Liver (tissue), 8 donors: ENCODE measurements at regions not wholly inside any gene's neighbourhood (a gene's known extent, or its start where the extent isn't known, plus 50 kb on each side); places are given as distances from the start of the nearest gene placed in this dataset.

Experiments used
- DNase-seq: peaks from one replicate; pipeline ENCODE4 v3.0.0-alpha.2; 2017; ENCODE audit warnings: low spot score
- H3K27ac ChIP-seq, 2 donors: one replicate each; pipeline ENCODE4 v1.7.0; 2013; ENCODE audit warnings: inconsistent platforms in 2 of 2, low read length in 2 of 2, control low read depth in 1 of 2, low read depth in 1 of 2, mild to moderate bottlenecking in 1 of 2
- H3K27me3 ChIP-seq, 4 donors: one replicate each; pipeline versions ENCODE4 v1.6.1 to v1.7.0; 2013; ENCODE audit warnings: low read length in 3 of 4, inconsistent platforms in 1 of 4, mild to moderate bottlenecking in 1 of 4, moderate library complexity in 1 of 4; ENCODE audit not compliant: control insufficient read depth in 4 of 4, insufficient read depth in 4 of 4
- H3K36me3 ChIP-seq, 4 donors: one replicate each; pipeline versions ENCODE4 v1.6.1 to v1.7.0; 2013; ENCODE audit warnings: low read length in 3 of 4, mild to moderate bottlenecking in 3 of 4, low read depth in 1 of 4, moderate library complexity in 1 of 4; ENCODE audit not compliant: control insufficient read depth in 4 of 4, insufficient read depth in 3 of 4
- H3K4me1 ChIP-seq, 4 donors: one replicate each; pipeline versions ENCODE4 v1.6.1 to v1.7.0; 2013; ENCODE audit warnings: low read length in 3 of 4, mild to moderate bottlenecking in 3 of 4, moderate library complexity in 1 of 4; ENCODE audit not compliant: control insufficient read depth in 4 of 4, insufficient read depth in 4 of 4
- H3K4me3 ChIP-seq, 3 donors: one replicate each; pipeline versions ENCODE4 v1.6.1 to v1.7.0; 2013; ENCODE audit warnings: low read length in 3 of 3, control low read depth in 1 of 3, low read depth in 1 of 3, mild to moderate bottlenecking in 1 of 3
- H3K9ac ChIP-seq, 2 donors: one replicate each; pipeline ENCODE4 v1.7.0; 2013; ENCODE audit warnings: low read length in 2 of 2, mild to moderate bottlenecking in 2 of 2, moderate library complexity in 2 of 2, control low read depth in 1 of 2, low read depth in 1 of 2
- H3K9me3 ChIP-seq, 4 donors: one replicate each; pipeline versions ENCODE4 v1.6.1 to v1.7.0; 2013; ENCODE audit warnings: low read length in 3 of 4; ENCODE audit not compliant: control insufficient read depth in 4 of 4
- ATF3 ChIP-seq: IDR thresholded peaks from 2 replicates; pipeline ENCODE4 v1.6.1; 2016; ENCODE audit warnings: antibody characterized with exemption
- EGR1 ChIP-seq, 2 donors: IDR thresholded peaks; 2 replicates each; pipeline ENCODE4 v1.6.1; 2016 to 2018; ENCODE audit warnings: antibody characterized with exemption in 2 of 2, low read depth in 2 of 2
- FOXA1 ChIP-seq: IDR thresholded peaks from 2 replicates; pipeline ENCODE4 v1.6.1; 2016; ENCODE audit warnings: antibody characterized with exemption
- GABPA ChIP-seq, 2 donors: IDR thresholded peaks in 1 of 2; conservative IDR thresholded peaks in 1 of 2; 2 replicates each; pipeline ENCODE4 v1.6.1; 2016; ENCODE audit warnings: antibody characterized with exemption in 2 of 2, mild to moderate bottlenecking in 1 of 2, moderate library complexity in 1 of 2
- HNF4A ChIP-seq, 2 donors: conservative IDR thresholded peaks; 2 replicates each; pipeline ENCODE4 v1.6.1; 2016; ENCODE audit warnings: antibody characterized with exemption in 2 of 2, mild to moderate bottlenecking in 2 of 2
- HNF4G ChIP-seq: IDR thresholded peaks from 2 replicates; pipeline ENCODE4 v1.6.1; 2016; ENCODE audit warnings: antibody characterized with exemption
- JUND ChIP-seq, 2 donors: IDR thresholded peaks; 2 replicates each; pipeline ENCODE4 v1.6.1; 2016; ENCODE audit warnings: antibody characterized with exemption in 2 of 2
- REST ChIP-seq: IDR thresholded peaks from 2 replicates; pipeline ENCODE4 v1.6.1; 2016; ENCODE audit warnings: antibody characterized with exemption, mild to moderate bottlenecking
- RXRA ChIP-seq, 2 donors: IDR thresholded peaks; 2 replicates each; pipeline ENCODE4 v1.6.1; 2017 to 2018; ENCODE audit warnings: antibody characterized with exemption in 2 of 2, mild to moderate bottlenecking in 1 of 2
- SP1 ChIP-seq: IDR thresholded peaks from 2 replicates; pipeline ENCODE4 v1.6.1; 2018; ENCODE audit warnings: antibody characterized with exemption, mild to moderate bottlenecking
- TAF1 ChIP-seq: conservative IDR thresholded peaks from 2 replicates; pipeline ENCODE4 v1.6.1; 2016; ENCODE audit warnings: antibody characterized with exemption, mild to moderate bottlenecking
- YY1 ChIP-seq: IDR thresholded peaks from 2 replicates; pipeline ENCODE4 v1.6.1; 2016; ENCODE audit warnings: antibody characterized with exemption, mild to moderate bottlenecking
- WGBS: extraction: QIAGEN DNeasy Blood & Tissue Kit; methylation state at CpG from one replicate; pipeline ENCODE4 v1.1.7; 2013; 5-methylcytosine and 5-hydroxymethylcytosine counted together
- TF ChIP-seq, protein P1 (sequence below): fragments of 150-350 bp; IDR thresholded peaks from 2 replicates; pipeline ENCODE4 v1.5.1; 2017; ENCODE audit warnings: improper control_type of control experiment, low read depth, low read length; ENCODE audit not compliant: missing input control
- TF ChIP-seq, protein P2 (sequence below): IDR thresholded peaks from 2 replicates; pipeline ENCODE4 v1.6.1; 2016; ENCODE audit warnings: antibody characterized with exemption
- TF ChIP-seq, protein P3 (sequence below): IDR thresholded peaks from 2 replicates; pipeline ENCODE4 v1.6.1; 2016; ENCODE audit warnings: antibody characterized with exemption
- donor health status: healthy.
- donor health status: healthy.
- donor health status: healthy.
- donor health status: healthy.
- donor health status: healthy.

DNA sequence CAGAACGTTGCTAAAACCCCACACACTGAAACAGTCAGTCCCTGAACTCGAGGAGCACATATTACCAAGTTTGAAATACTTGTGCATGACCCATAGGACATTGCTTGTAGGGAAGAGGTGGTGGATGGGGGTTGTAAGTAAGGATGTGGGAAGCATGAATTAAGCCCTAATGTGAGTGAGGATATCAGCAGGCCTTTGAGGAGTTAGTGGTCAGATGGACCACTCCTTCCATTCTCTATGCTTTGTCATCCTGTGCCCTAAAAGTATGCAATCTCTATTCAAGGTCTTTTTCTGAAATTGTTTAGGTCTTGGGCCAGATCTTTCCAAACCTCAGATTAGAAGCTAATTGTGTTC lies 70.9 kb upstream of the SAMSN1 start:
- H3K27me3 ChIP-seq = no peaks in the 10 kb centered on the region
- no peak for DNase-seq
- 39% methylated on average over 2 of the region's 2 CpGs for WGBS

More for the DNA sequence above, 70.9 kb upstream of the SAMSN1 start:
- TF ChIP-seq, protein P1, sequence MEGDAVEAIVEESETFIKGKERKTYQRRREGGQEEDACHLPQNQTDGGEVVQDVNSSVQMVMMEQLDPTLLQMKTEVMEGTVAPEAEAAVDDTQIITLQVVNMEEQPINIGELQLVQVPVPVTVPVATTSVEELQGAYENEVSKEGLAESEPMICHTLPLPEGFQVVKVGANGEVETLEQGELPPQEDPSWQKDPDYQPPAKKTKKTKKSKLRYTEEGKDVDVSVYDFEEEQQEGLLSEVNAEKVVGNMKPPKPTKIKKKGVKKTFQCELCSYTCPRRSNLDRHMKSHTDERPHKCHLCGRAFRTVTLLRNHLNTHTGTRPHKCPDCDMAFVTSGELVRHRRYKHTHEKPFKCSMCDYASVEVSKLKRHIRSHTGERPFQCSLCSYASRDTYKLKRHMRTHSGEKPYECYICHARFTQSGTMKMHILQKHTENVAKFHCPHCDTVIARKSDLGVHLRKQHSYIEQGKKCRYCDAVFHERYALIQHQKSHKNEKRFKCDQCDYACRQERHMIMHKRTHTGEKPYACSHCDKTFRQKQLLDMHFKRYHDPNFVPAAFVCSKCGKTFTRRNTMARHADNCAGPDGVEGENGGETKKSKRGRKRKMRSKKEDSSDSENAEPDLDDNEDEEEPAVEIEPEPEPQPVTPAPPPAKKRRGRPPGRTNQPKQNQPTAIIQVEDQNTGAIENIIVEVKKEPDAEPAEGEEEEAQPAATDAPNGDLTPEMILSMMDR = no peak
- TF ChIP-seq YY1 = no peak
- no peak for TF ChIP-seq RXRA (IDR thresholded peaks at IDR 0.05)
- no peak for TF ChIP-seq HNF4A (conservative IDR thresholded peaks at IDR 0.05)
- TF ChIP-seq HNF4G = no peak
- TF ChIP-seq, protein P2, sequence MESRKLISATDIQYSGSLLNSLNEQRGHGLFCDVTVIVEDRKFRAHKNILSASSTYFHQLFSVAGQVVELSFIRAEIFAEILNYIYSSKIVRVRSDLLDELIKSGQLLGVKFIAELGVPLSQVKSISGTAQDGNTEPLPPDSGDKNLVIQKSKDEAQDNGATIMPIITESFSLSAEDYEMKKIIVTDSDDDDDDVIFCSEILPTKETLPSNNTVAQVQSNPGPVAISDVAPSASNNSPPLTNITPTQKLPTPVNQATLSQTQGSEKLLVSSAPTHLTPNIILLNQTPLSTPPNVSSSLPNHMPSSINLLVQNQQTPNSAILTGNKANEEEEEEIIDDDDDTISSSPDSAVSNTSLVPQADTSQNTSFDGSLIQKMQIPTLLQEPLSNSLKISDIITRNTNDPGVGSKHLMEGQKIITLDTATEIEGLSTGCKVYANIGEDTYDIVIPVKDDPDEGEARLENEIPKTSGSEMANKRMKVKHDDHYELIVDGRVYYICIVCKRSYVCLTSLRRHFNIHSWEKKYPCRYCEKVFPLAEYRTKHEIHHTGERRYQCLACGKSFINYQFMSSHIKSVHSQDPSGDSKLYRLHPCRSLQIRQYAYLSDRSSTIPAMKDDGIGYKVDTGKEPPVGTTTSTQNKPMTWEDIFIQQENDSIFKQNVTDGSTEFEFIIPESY = no peak
- TF ChIP-seq FOXA1 = no peak
- TF ChIP-seq REST = no peak
- TF ChIP-seq, protein P3, sequence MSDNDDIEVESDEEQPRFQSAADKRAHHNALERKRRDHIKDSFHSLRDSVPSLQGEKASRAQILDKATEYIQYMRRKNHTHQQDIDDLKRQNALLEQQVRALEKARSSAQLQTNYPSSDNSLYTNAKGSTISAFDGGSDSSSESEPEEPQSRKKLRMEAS = no peak
- no peak for TF ChIP-seq EGR1 (IDR thresholded peaks at IDR 0.05; ENCODE audit: low read depth in 2 of 2)
- TF ChIP-seq ATF3 = no peak
- TF ChIP-seq SP1 = no peak
- no peak for TF ChIP-seq GABPA (IDR thresholded peaks at IDR 0.05 in 1 of 2, conservative IDR thresholded peaks at IDR 0.05 in 1 of 2)
- no peak for TF ChIP-seq TAF1
- no peak for TF ChIP-seq JUND (IDR thresholded peaks at IDR 0.05)
- Histone ChIP-seq H3K4me3 (no peak overlapping the region), H3K9ac (no peak overlapping the region), H3K4me1 (no peaks in the 10 kb centered on the region), H3K9me3 (no peaks in the 10 kb centered on the region), H3K36me3 (no peaks in the 10 kb centered on the region), H3K27ac (no peak overlapping the region)
